ENCODE measurements at regions not wholly inside any gene's neighbourhood (a gene's known extent, or its start where the extent isn't known, plus 50 kb on each side); places are given as distances from the start of the nearest gene placed in this dataset.

- H3K4me3 ChIP-seq (replicated peaks; ENCODE audit: insufficient read depth, low read length) = no peak overlapping the region
- TF ChIP-seq CTCF (IDR thresholded peaks at IDR 0.05; ENCODE audit: insufficient read depth, low read length) (no peak), GABPA (IDR thresholded peaks at IDR 0.05; ENCODE audit: low read depth) (no peak), SPI1 (IDR thresholded peaks at IDR 0.05; ENCODE audit: borderline replicate concordance, low read depth) (no peak), POLR2AphosphoS5 (IDR thresholded peaks at IDR 0.05; ENCODE audit: low read depth) (no peak)
- TF ChIP-seq, protein P1, sequence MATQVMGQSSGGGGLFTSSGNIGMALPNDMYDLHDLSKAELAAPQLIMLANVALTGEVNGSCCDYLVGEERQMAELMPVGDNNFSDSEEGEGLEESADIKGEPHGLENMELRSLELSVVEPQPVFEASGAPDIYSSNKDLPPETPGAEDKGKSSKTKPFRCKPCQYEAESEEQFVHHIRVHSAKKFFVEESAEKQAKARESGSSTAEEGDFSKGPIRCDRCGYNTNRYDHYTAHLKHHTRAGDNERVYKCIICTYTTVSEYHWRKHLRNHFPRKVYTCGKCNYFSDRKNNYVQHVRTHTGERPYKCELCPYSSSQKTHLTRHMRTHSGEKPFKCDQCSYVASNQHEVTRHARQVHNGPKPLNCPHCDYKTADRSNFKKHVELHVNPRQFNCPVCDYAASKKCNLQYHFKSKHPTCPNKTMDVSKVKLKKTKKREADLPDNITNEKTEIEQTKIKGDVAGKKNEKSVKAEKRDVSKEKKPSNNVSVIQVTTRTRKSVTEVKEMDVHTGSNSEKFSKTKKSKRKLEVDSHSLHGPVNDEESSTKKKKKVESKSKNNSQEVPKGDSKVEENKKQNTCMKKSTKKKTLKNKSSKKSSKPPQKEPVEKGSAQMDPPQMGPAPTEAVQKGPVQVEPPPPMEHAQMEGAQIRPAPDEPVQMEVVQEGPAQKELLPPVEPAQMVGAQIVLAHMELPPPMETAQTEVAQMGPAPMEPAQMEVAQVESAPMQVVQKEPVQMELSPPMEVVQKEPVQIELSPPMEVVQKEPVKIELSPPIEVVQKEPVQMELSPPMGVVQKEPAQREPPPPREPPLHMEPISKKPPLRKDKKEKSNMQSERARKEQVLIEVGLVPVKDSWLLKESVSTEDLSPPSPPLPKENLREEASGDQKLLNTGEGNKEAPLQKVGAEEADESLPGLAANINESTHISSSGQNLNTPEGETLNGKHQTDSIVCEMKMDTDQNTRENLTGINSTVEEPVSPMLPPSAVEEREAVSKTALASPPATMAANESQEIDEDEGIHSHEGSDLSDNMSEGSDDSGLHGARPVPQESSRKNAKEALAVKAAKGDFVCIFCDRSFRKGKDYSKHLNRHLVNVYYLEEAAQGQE (IDR thresholded peaks at IDR 0.05; ENCODE audit: insufficient replicate concordance, low read depth) = no peak
Observed at GRCh38 chr2:58688813-58689212, 447.7 kb upstream of the FANCL start.

GRCh38 chr2:58686776-58687175 is 445.7 kb upstream of the FANCL start:
- Histone ChIP-seq H3K27me3 (ENCODE audit: insufficient read depth, poor library complexity, severe bottlenecking) (no peaks in the 10 kb centered on the region), H3K4me3 (replicated peaks; ENCODE audit: insufficient read depth, low read length) (no peak overlapping the region), H3K27ac (replicated peaks) (no peak overlapping the region)
- peak in 1 of 2 experiments; percentile 43 for DNase-seq (ENCODE audit: low read depth in 1 of 2, low spot score in 1 of 2)
- TF ChIP-seq, protein P1 (IDR thresholded peaks at IDR 0.05; ENCODE audit: insufficient replicate concordance, low read depth) = no peak
- no peak for TF ChIP-seq CTCF (IDR thresholded peaks at IDR 0.05; ENCODE audit: insufficient read depth, low read length)
- TF ChIP-seq POLR2AphosphoS5 (IDR thresholded peaks at IDR 0.05; ENCODE audit: low read depth) = no peak
- no peak for TF ChIP-seq GABPA (IDR thresholded peaks at IDR 0.05; ENCODE audit: low read depth)
- no peak for TF ChIP-seq SPI1 (IDR thresholded peaks at IDR 0.05; ENCODE audit: borderline replicate concordance, low read depth)

More at GRCh38 chr2:58688813-58689212, 447.7 kb upstream of the FANCL start:
- Histone ChIP-seq H3K27ac (replicated peaks) (no peak overlapping the region), H3K27me3 (ENCODE audit: insufficient read depth, poor library complexity, severe bottlenecking) (no peaks in the 10 kb centered on the region)
- DNase-seq (ENCODE audit: low read depth in 1 of 2, low spot score in 1 of 2) = no peak

DNA sequence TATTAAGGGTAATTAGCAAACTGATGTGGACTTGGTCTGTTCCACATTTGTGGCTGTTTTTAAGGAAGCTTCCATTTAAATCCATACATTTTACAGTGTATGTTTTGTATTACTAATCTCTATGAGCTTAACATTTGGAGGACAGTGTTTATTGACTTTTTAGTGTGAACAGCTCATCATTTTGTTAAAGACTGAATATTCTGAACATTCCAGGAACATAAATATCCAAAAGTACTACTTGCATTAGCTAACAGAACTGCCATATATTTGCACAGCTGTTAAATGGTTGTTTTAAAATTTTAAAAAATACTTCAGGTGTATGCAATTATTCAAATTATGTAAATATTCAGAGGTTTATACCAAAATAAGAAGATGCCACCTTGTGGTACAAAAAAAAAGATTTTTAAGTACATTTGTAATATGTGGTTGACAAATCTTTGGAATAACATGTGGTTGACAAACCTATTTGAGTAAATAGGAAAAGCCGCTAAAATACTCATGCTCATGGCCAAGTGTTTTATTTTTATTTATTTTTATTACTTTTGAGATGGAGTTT is 439.7 kb upstream of the FANCL start:
- no peak for DNase-seq (ENCODE audit: low read depth in 1 of 2, low spot score in 1 of 2)

More for the DNA sequence above, 439.7 kb upstream of the FANCL start:
- no peak overlapping the region for H3K4me3 ChIP-seq (replicated peaks; ENCODE audit: insufficient read depth, low read length)
- H3K27me3 ChIP-seq (ENCODE audit: insufficient read depth, poor library complexity, severe bottlenecking) = no peaks in the 10 kb centered on the region
- TF ChIP-seq, protein P1 (IDR thresholded peaks at IDR 0.05; ENCODE audit: insufficient replicate concordance, low read depth) = no peak
- TF ChIP-seq POLR2AphosphoS5 (IDR thresholded peaks at IDR 0.05; ENCODE audit: low read depth) (no peak), GABPA (IDR thresholded peaks at IDR 0.05; ENCODE audit: low read depth) (no peak), SPI1 (IDR thresholded peaks at IDR 0.05; ENCODE audit: borderline replicate concordance, low read depth) (no peak), CTCF (IDR thresholded peaks at IDR 0.05; ENCODE audit: insufficient read depth, low read length) (no peak)
- no peak overlapping the region for H3K27ac ChIP-seq (replicated peaks)

All from HL-60 (cell line).